ENCODE measurements at regions not wholly inside any gene's neighbourhood (a gene's known extent, or its start where the extent isn't known, plus 50 kb on each side); places are given as distances from the start of the nearest gene placed in this dataset.

DNA sequence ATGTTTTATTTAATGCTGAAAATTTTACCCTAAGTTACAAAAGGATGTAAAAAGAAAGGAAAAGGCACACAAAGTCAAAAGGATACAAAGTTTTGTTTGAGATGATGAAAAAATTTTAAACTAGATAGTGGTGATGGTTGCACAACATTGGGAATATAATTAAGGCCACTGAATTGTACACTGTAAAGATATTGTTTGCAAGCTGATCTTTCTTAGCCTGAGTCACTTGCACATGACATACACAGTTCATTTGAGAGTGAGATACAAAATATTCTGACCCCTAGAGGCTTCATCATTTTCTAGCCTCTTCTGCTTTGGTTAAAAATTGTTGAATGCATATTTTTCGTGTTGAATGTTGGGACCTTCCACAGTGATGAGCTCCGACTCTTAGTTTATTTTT lies 462.6 kb downstream of the HDGFL1 start:
- H3K9me3 ChIP-seq, result no peaks in the 10 kb centered on the region
- DNase-seq, result no peak
- H3K4me3 ChIP-seq, result no peak overlapping the region
- H3K36me3 ChIP-seq, result no peaks in the 10 kb centered on the region
- intact Hi-C loops (cut with DNase I), result no loop called here
- no peak overlapping the region for H3K27ac ChIP-seq
- H3K4me1 ChIP-seq, result no peaks in the 10 kb centered on the region
- no peak overlapping the region for H3K9ac ChIP-seq (ENCODE audit: low read depth in 2 of 2, low read length in 2 of 2)
- TF ChIP-seq, protein P1, sequence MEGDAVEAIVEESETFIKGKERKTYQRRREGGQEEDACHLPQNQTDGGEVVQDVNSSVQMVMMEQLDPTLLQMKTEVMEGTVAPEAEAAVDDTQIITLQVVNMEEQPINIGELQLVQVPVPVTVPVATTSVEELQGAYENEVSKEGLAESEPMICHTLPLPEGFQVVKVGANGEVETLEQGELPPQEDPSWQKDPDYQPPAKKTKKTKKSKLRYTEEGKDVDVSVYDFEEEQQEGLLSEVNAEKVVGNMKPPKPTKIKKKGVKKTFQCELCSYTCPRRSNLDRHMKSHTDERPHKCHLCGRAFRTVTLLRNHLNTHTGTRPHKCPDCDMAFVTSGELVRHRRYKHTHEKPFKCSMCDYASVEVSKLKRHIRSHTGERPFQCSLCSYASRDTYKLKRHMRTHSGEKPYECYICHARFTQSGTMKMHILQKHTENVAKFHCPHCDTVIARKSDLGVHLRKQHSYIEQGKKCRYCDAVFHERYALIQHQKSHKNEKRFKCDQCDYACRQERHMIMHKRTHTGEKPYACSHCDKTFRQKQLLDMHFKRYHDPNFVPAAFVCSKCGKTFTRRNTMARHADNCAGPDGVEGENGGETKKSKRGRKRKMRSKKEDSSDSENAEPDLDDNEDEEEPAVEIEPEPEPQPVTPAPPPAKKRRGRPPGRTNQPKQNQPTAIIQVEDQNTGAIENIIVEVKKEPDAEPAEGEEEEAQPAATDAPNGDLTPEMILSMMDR (IDR thresholded peaks at IDR 0.05), result no peak
- H3K27me3 ChIP-seq, result no peaks in the 10 kb centered on the region

DNA sequence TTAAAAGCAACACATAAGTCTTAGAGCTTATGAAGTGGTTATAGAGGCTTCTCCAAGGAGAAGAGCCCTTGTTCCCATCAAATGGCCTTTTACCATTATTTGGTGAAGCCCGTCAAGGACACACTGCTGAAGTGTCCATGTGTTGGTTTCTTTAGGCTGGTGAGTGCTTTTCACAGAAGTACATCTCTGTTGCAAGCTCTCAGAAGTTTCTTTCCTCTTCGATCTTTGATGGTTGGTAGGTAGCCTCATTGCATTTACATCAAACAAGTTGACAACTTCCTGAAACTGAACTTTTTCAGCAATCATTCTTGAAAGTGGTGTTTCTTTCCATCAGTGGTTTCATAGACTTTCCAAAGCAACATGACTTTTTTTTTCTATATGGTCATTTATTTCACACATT lies 465.6 kb downstream of the HDGFL1 start:
- H3K27me3 ChIP-seq, result no peaks in the 10 kb centered on the region
- H3K4me3 ChIP-seq, result no peak overlapping the region
- no peaks in the 10 kb centered on the region for H3K4me1 ChIP-seq
- TF ChIP-seq, protein P1 (IDR thresholded peaks at IDR 0.05), result no peak
- no peak for DNase-seq
- no peaks in the 10 kb centered on the region for H3K9me3 ChIP-seq
- H3K9ac ChIP-seq (ENCODE audit: low read depth in 2 of 2, low read length in 2 of 2), result no peak overlapping the region
- intact Hi-C loops (cut with DNase I), result no loop called here
- H3K27ac ChIP-seq, result no peak overlapping the region
- no peaks in the 10 kb centered on the region for H3K36me3 ChIP-seq

DNA sequence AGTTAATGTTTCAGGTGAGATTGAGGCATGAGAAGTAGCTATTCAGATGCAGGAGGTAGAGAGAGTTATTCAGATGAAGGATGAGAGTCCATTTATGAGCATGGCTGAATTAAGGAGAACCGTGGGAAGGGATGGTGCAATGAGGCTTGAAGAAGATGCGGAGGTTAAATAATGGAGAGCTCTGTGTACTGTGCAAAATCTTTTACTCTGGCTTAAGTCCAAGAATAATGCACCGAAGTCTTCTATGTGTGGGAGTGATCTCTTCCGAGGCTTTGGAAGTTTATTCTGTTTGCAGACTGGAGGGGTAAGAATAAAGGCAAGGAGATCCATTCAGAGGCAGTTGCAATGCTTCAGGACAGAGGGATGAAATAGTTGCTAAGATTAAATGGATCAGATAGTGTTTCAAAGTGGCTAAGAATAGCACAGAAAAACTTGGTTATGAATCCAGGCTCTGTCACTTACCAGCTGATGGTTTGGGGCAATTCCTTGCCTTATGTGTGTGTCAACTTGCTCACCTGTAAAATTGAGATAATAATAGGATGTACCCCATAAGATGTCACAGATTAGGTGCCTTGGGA lies 467.1 kb downstream of the HDGFL1 start:
- H3K36me3 ChIP-seq, result no peaks in the 10 kb centered on the region
- H3K9ac ChIP-seq (ENCODE audit: low read depth in 2 of 2, low read length in 2 of 2), result no peak overlapping the region
- TF ChIP-seq, protein P1 (IDR thresholded peaks at IDR 0.05), result no peak
- no peaks in the 10 kb centered on the region for H3K27me3 ChIP-seq
- intact Hi-C loops (cut with DNase I), result no loop called here
- no peaks in the 10 kb centered on the region for H3K9me3 ChIP-seq
- no peak overlapping the region for H3K4me3 ChIP-seq
- no peaks in the 10 kb centered on the region for H3K4me1 ChIP-seq
- no peak overlapping the region for H3K27ac ChIP-seq
- DNase-seq, result no peak

DNA sequence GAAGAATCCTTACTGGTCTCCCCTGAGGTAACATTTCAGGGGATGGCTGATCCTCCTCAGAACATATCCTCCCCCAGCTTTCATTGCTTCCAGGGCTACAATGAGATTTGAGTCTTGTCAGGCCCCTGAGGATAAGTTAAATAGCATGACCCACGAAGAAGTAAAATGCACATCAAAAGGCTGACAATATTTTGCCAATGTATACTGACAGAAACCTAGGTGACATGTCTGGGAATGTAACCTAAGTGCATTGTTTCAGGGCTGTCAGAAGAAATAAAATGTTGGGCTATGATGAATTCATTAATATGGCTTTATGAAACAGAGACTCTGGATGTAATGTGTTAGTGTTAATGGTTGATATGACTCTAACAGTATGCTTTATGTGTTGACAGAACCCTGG lies 471.5 kb downstream of the HDGFL1 start:
- TF ChIP-seq, protein P1 (IDR thresholded peaks at IDR 0.05), result no peak
- Histone ChIP-seq H3K9me3 (no peaks in the 10 kb centered on the region), H3K4me3 (no peak overlapping the region), H3K27ac (no peak overlapping the region), H3K36me3 (no peaks in the 10 kb centered on the region), H3K27me3 (no peaks in the 10 kb centered on the region), H3K4me1 (no peaks in the 10 kb centered on the region), H3K9ac (ENCODE audit: low read depth in 2 of 2, low read length in 2 of 2) (no peak overlapping the region)
- intact Hi-C loops (cut with DNase I), result no loop called here
- DNase-seq, result no peak

DNA sequence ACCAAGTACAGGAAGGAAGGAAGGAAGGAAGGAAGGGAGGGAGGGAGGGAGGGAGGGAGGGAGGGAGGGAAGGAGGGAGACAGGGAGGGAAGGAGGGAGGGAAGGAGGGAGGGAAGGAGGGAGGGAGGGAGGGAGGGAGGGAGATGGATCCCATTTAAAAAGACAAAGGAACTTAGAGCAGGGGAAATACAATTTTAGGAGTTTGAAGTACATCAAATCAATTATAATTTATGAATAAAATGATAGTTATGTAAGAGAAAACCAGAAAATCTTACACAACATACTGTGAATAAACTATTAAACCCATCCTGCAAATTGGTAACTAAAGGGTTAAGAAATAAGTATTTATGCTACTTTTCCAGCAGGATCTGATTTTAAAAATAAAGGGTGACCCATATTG lies 475.9 kb downstream of the HDGFL1 start:
- Histone ChIP-seq H3K4me3 (no peak overlapping the region), H3K4me1 (no peaks in the 10 kb centered on the region), H3K27ac (no peak overlapping the region), H3K27me3 (no peaks in the 10 kb centered on the region), H3K9me3 (no peaks in the 10 kb centered on the region), H3K36me3 (no peaks in the 10 kb centered on the region), H3K9ac (ENCODE audit: low read depth in 2 of 2, low read length in 2 of 2) (no peak overlapping the region)
- TF ChIP-seq, protein P1 (IDR thresholded peaks at IDR 0.05), result no peak
- no peak for DNase-seq
- intact Hi-C loops (cut with DNase I), result no loop called here
